Activated CD4-positive, alpha-beta T cell treated with anti-CD3 and anti-CD28 coated beads, Interleukin-2, amount 50 U/mL, for 16 hours (primary cell): ENCODE measurements at regions not wholly inside any gene's neighbourhood (a gene's known extent, or its start where the extent isn't known, plus 50 kb on each side); places are given as distances from the start of the nearest gene placed in this dataset.

Source experiments
- DNase-seq: peaks from one replicate; pipeline ENCODE4 v3.0.0-alpha.2; 2020

DNA sequence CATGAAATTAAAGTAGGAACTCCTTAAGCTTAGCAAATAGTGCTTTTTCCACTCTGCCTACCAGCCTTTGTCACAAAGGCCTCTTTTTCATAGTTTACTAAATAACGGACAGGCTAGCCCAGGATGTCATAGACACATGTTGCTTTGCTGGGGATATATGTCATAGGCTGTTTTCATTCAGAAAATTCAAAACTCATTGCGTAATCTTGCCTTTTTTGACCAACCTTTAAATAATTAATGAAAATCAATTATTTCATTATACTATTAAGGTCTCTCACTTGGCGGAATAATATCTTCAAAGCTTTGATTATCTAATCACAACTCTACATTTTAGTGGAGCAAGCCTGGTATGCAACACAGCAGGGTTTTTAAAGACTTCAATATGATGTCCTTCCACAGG is 1245.7 kb upstream of the LRRTM1 start:
- no peak for DNase-seq

DNA sequence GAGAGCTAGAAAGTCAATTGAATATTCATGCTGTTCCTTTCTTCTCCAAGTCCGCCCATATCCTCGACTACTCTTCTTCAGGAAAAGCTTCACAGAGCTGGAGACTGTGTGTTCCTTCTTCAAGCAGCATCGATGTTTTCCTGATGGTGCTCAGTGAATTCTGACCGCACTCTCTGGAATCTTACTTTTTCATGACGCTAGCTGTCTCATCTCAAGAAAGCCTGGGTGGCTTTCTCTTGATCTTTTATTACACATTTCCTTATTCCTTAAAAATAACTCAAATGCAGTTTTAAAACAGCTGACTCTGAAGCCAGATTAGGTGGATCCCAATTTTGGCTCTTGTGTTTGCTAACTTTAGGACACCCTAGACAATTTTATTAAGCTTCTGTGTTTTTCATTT is 1245.1 kb upstream of the LRRTM1 start:
- DNase-seq, result no peak

DNA sequence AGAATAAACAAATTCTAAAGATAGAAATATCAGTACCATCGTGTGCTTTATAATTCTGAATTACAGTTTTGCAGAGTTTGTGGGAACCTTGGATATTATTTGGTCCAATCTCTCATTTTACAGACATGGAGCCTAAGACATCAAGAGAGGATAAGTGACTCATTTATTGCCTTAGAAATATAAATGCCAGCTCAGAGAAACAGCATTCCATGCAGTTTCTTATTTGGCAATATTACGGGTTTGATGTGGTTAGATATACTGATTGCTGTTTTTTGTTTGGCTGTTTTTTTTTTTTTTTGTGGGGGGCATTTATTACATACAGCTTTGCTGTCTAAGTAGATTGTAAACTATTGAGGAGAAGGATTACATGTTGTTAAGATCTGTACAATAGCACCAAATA is 1241.1 kb upstream of the LRRTM1 start:
- DNase-seq, result no peak

- no peak for DNase-seq
Observed at GRCh38 chr2:81542119-81542518, 1237.6 kb upstream of the LRRTM1 start.

DNA sequence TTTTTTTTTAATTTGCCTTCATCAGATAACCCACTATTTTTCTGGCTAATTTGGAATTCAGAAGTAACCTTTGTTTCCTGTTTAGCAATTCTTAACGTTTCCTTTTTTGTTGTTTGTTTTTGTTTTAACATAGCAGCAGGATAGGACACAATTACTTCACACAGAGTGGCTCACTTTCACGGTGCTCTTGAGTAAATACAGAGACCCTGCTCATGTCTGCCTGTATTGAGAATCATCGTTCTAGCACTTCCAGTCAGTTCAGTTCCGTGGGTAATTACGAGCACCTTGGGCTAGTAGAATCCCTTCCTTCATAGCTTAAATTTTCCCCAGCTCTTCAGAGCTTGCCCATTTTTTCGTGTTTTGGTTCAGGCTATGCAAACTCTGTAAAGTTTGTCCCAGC is 1225.4 kb upstream of the LRRTM1 start:
- DNase-seq, result no peak

DNA sequence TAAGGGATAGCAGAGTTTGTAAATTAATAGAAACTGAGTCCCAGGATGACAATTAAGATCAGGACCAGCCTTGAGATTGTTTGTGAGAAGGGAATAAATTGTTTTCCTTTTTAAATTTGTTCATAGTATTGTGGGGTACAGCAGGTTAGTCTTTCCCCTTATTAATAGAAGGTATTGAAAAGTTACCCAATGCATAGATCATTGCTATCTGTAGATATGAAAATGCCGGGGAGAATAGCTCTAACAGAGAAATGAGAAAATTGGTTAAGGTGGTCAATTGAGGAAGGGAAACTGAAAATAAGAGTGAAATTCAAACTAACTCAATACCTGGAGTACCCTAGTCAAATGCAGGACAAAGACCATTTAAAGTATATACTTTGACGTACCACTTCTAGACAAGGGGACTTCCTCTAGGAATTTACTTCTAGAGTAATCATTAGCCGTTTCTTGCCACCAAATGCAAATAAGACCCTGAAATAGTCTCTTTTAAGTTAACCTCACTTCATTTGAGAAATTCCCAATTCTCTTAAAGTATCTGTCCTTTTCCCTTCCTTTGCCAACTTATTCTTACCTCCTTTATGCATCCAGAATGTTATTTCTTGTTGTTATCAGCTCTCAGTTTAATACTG is 1224.4 kb upstream of the LRRTM1 start:
- no peak for DNase-seq

DNA sequence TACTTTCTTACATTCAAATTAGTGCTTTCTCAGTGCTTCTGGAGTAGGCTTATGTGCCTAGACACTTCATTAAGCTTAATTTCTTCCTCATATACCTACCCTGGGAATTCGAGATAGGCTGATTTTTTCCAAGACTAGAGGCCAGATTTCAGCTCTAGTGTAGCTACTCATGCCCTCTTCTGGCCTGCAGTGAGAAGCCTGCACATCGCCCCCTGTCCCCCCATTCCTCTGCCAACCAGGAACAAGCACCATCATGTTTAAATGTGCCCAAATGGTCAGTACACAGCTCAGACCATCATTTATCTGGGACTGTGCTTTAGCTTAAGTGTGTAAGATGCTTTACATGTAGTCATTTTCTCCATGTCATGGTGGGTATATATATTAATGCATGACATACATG is 1218.8 kb upstream of the LRRTM1 start:
- DNase-seq, result no peak

- DNase-seq, result no peak
Observed at GRCh38 chr2:81513328-81513727, 1208.8 kb upstream of the LRRTM1 start.

GRCh38 chr2:81505586-81505985 is 1201.0 kb upstream of the LRRTM1 start:
- DNase-seq, result no peak

DNA sequence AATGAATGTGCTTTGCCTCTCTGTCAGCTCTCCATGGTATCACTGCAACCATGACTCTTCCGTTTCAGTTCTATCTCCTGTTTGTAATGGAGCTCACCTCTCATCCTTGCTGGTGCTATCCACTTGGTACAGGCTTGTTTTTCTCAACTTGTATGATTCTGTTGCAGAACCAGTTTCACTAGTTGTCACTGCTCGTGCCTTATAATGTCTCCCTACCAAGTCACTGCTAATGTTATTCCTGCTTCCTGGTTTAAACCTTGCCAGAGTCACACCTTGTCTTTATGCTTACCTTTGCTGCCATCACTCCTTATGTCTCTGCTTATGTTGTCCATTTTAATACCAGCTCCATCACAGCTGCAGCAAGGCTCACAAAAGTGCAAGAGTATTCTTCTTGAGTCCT is 1191.0 kb upstream of the LRRTM1 start:
- no peak for DNase-seq

DNA sequence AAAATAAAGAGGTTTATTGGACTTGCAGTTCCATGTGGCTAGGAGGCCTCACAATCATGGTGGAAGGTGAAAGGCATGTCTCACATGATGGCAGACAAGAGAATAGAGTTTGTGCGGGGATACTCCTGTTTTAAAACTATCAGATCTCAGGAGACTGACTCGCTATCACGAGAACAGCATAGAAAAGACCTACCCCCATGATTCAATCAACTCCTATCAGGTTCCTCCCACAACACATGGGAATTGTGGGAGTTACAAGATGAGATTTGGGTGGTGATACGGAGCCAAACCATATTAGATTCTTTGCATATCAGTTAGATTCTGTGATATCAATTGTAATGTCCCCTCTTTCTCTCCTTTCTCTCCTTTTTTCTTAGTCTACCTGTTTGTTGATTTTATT is 1178.7 kb upstream of the LRRTM1 start:
- no peak for DNase-seq

DNA sequence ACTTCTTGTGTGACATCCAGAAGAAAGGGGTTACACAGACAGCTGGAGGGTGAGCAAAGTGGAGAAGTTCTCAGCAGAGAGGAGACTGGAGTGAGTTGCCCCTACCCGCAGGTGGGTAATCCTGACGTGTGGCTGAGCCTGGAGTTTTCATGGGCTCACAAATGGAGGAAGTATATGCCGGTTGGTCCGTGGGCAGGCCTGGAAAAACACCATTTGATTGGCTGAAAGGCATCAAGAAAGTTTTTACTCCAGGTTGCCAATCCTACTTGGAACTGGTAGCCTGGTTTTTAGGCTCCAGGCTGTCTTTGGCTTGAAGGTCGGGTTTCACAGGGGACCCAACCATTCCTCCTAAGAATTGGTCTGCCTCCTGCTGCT is 1177.4 kb upstream of the LRRTM1 start:
- DNase-seq, result no peak

DNA sequence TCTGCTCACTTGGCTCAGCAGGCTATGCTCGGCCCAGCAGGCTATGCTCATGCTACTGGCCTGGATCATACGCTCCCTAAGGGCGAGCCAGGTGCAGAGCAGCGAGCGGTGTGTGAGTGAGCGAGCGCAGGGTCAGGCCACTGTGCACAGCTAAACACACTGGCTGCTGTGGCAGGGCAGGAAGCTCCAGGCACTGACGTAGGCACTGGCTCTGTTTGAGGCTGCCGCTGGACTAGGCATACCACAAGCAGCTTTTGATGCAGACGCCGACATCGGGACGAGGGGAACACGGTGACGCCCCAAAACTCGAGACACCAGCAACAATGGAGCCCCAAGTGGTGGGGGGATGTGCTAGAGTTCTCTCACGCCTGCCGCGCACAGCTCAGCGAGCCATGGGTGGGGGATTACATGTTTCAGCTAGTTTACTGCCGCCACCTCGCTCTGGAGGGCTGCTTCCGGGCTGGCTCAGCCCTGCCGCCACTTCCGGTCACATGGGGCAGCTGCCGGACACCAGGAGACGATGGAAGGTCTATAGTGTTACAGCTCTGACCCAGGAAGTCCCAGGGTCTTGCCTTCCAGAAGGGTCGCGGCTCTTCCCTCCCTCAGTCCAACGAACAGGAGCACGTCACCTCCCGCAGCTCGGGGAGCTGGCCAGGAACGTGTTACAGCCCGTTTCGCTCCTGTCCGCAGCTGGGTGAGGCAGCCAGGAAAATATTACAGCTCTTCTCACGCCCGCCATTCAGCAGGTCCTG is 1176.9 kb upstream of the LRRTM1 start:
- DNase-seq, result no peak

DNA sequence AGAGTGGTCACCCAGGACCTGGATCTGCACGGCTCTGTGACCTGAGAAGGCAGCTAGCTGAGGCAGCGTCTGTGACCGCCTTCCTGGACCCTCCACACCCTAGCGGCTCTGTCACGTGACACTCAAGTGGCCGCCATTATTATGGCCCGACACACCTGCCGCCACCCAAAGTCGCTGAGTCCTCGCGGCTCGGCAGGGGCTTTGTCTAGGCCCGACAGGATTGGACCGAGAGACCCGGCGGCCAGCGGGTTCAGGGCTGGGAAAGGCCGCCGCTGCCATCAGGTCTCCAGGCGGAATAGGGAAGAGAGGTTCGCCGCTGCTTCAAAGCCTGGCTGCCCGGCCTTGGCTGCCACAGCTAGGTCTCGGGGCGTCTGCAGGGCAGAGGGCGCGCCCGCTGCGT is 1162.5 kb upstream of the LRRTM1 start:
- DNase-seq, result no peak

DNA sequence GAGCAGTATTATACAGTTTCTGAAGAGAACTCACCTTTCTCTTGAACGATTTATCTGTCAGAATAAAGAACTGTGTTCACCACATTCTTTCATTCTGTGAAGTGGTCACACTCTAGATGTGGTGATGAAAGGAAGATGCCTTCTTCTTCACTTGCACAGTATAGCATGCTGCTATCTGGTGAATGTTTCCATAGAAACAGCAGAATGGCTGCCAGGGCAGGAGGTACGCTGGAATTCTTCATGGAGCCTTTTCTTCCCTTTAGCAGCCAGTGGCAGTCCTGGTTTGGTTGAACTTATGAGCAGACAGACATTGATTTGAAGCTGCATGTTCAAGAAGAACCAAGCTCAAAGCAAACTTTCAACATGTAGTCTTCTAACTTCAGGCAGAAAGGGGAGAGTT is 1157.9 kb upstream of the LRRTM1 start:
- DNase-seq, result no peak

DNA sequence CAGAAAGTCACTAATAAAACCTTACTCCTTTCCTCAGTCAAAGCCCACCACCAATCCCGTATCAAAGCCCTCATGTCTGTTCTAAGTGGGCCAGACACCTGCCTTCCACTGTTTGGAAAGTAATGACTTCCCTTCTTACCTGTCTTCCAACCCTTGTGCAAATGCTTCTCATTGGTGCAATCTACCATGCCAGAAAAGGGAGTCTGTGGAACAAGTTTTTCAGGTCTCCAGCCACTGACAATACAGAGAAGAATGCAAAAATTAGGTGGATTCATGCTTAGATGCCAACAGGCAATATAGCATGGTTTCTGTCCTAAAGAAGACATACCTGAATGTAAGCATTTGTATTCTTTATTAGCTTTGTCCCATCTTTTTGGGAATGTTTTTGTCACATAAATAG is 1140.6 kb upstream of the LRRTM1 start:
- no peak for DNase-seq

GRCh38 chr2:81437456-81438000 is 1133.0 kb upstream of the LRRTM1 start:
- no peak for DNase-seq

DNA sequence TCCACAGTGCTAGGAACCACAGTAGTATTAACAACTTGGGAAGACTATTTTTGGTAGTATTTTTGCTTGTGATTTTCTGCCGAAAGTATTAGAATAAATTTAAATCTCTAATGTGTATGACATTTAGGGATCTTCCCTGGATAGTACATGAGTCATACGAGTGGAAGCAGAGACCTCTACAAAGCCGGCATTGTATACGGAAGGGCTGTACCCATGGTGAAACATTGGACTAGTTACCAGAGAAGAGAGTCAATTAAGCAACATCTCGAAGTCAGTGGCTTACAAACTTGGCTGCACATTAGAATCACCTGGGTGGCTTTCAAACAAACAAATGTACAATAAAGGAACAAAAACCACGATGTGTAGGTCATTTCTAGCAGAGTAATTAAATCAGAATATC is 1131.7 kb upstream of the LRRTM1 start:
- DNase-seq, result no peak

DNA sequence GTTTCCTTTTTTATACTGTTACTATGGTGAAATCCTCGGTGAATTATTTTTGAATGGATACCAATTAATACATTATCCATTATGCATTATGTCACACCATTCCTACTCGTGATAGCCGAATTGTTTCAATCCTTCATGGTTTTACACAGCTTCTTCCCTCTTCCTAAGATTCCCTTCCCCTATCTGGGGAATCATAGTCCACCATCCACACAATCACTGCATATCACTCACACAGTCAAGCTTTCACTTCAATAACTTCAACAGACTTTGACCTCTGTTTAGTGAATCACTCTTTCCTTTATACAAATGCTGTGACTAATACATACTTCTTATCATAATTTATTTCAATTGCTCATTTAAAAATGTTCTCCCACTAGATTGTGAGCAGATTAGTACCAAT is 1108.1 kb upstream of the LRRTM1 start:
- DNase-seq, result no peak

DNA sequence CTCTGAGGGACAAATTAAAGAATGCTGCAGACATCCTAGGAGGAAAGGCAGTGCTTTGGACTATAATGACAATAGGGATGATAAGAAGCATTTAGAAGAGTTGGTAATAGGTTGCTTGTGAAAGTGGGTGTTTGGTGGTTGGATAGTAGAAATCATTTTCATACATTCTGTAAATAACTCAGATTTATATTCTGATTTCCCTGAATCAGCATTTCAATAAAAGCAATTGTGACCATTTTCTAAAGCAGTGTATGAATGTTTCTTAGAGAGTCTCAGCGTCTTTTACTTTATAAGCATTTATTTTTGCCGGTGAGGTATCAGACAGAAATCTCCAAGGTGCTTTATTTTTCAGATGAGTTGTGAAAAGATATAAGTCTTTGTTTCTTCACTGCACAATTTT is 1099.0 kb upstream of the LRRTM1 start:
- no peak for DNase-seq

GRCh38 chr2:81396417-81397019 is 1092.0 kb upstream of the LRRTM1 start:
- DNase-seq, result no peak

GRCh38 chr2:81395746-81396145 is 1091.2 kb upstream of the LRRTM1 start:
- DNase-seq, result no peak

GRCh38 chr2:81389203-81389602 is 1084.7 kb upstream of the LRRTM1 start:
- DNase-seq, result no peak

DNA sequence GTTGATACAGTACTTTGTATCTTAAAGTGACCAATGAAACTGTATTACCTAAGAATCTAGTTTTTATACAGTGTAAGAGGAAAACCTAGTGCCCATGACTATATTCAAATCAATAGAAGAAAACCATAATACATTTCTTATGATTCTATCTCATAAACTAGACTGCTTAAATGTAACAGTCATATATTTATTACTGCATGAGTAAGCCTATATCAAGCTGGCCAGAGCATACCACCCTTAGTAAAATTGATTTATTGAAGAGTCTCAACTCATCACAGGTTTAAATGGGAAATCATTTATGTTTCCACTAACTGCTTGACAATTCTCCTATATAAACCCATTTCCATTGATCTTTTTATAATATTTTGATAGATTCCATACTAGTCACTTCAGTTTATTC is 1059.2 kb upstream of the LRRTM1 start:
- no peak for DNase-seq
